ENCODE measurements at regions not wholly inside any gene's neighbourhood (a gene's known extent, or its start where the extent isn't known, plus 50 kb on each side); places are given as distances from the start of the nearest gene placed in this dataset.
A peak's percentile ranks its signal among the peaks of the same experiment; 100 is the strongest.

DNA sequence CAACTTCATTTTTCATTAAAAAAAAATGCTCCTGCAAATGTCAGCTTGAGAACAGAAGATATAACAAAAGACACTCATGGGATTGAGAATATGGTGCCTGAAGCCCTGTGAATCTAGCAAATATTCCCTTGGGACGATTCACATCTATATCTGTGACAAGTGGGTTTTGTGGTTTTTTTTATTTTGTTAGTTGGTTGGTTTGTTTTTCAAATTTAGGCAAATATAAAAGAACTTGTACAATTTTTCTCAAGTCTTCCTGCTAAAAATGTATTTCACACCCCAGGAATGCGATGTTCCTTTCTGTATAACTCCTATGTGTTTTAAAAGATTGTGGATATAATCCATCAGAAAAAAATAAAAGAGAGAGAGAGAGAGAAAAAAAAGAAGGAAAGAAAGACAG, 1061.8 kb upstream of the ARRDC3 start:
- no peak for DNase-seq

DNA sequence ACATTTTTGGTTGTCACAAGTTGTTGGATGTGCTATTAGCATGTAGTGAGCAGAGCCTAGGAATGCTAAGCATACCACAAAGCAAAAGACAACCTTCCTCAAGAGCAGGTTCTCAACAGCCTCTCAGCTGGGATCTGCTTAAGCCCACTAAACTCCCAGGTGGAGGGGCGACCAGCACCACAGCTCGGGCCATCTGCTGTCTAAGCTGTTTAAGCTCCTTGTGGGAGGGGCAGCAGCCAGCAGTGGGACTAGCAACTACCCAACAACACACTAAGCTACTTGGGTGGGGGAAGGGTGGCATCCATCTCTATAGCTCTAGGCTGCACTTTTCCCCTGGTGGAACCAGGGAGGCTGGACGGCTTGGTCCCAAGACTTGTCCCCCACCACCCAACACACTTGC, 1052.7 kb upstream of the ARRDC3 start:
- no peak for DNase-seq

DNA sequence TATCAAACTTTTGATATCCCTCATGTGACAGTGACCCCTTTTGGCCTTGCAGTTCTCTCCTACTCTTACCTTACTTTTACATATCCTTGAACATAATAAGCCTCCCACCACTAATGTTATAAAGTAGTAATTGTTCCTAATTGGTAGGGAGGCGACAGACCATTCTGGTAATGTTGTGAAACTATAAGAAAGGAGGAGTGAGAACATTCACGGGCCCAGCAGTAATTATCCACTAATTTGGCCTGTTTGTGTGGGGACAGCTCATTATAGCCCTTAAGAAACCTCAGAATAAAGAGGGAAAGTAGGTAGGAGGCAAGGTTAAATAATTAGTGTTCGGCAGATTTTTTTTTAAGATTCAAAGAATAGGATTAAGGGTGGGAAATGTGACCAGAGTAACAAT, 1046.5 kb upstream of the ARRDC3 start:
- no peak for DNase-seq

DNA sequence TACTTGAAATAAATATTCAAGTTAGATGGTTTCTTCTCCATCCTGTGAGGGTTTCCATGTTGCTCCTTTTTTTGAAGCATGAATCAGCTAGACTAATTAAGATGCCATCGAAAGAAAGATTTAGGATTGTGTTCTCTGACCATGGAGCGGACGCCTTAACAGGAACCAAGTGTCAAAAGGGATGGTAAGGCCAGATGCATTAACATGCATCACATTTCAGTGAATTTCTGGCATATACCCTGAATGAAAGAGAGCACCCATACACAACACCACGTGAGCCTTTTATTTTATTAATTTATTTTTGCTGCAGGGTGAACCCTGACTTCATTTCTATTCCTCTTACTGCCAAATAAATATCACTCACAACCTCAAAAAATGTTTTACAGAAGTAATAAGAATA, 1045.3 kb upstream of the ARRDC3 start:
- no peak for DNase-seq

DNA sequence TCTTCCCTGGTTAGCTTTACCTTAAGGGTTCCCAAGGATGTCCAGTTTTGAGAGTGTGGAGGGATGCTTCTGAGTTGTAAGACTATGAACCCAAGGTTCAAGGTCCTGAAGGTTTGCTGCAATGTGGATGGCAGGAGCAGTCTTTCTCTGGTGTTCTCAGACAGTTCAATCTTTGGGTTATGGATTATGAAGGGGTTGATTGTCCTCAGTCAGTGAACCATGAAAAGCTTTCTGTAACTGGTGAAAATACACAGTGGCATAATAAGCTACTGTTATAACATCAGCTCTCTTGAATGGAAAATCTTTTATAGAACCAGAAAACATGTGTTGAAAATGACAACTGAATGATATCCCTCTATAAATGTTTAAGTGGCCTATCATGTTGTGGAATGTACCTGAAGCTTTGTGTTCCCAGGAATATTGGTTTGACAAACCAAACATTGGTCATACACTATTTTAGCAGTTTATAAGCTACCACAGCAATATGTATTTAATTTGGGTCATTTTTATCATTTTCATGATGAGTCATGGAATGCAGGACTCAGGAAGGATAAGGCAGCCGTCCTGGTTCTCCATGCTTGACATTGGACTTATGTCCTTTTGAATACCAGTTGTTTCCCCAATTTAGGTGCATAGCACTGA, 1041.8 kb upstream of the ARRDC3 start:
- DNase-seq: no peak

DNA sequence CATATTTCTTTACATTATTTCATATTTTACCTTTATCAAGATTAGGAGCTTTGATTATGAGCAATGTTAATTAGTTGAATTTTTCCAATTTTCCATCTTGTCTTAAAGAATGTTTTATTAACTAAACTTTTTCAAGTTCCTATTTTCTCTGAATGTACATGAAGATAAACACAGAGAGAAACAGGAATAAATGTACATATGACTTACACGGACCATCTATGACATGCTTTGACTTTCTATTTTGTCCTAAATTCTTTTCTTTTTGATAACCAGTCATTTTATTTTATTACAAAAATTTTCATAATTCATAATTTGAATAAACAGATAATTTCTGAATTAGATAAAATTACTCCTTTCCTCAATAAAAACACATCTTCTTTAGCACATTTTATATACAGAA, 1038.8 kb upstream of the ARRDC3 start:
- DNase-seq: no peak

DNA sequence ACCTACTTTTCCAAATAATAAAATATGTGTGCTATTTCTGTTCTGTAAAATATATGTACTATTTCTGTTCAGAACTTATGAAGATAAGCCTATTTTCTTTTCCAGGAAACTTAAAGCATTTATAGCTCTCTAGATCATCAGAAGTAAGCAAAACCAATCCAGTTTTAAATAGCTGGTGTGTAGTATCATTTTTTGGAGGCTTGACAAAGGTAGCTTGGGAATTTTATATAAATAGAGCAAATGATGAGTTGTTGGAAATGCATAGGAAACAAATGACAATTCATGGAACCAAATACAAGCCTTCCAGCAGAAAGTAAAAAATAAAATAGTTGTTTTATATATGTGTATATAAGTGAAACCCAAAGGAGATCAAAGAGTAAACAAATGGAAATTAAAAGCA, 1038.1 kb upstream of the ARRDC3 start:
- DNase-seq: no peak

DNA sequence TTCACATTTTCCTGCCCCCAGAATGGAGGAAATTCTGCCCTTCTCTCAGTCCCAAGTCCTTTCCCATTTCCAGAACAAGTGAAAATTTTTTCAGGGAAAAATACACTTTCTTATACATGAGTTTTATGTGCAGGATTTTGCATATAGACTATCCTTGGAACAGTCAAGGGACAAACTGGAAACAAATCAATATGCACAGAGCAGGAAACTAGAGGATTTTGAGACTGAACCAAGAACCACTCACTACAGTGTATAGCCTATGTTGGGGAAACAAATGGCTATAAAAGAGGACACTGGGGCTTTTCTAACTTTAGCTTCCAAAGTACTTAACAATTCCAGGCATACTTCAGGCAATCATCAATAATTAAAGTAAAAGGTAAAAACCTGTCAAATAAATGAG, 1036.1 kb upstream of the ARRDC3 start:
- DNase-seq: no peak

DNA sequence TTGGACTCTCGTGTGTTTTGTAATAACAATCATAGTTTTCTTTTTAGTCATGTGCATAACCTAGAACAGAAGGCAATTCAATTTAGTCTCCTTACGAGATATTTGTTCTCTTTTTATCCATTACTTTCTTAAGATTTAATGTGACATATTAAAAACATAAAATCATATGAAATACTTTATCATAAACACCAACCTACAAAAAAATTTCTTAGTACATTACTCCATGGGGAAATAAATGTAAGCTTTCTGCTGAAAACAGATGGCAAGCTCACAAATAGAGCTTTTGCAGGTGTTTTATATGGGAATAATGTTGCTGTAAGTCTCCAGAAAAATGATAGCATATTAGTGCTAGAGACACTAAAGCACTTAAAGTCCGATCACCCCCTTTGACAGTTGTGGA, 1035.2 kb upstream of the ARRDC3 start:
- no peak for DNase-seq

DNA sequence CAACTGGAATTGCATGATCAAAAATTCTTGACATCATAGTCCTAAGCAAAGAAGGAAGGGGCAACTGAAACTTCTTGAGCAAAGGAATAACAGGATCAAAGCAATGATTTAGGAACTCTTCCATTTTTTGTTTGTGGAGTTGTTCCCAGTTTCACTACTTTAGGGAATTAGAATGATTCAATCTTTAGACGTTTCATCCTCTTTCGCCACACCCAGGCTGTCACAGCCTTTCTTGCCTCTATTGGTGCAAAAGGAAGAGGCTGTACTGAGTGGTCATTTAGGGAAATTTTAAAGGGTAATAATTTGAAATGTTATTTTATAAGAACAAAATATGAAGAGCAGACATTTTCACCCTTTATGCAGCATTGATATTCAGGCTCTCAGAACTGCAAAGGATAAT, 1026.0 kb upstream of the ARRDC3 start:
- DNase-seq: no peak

DNA sequence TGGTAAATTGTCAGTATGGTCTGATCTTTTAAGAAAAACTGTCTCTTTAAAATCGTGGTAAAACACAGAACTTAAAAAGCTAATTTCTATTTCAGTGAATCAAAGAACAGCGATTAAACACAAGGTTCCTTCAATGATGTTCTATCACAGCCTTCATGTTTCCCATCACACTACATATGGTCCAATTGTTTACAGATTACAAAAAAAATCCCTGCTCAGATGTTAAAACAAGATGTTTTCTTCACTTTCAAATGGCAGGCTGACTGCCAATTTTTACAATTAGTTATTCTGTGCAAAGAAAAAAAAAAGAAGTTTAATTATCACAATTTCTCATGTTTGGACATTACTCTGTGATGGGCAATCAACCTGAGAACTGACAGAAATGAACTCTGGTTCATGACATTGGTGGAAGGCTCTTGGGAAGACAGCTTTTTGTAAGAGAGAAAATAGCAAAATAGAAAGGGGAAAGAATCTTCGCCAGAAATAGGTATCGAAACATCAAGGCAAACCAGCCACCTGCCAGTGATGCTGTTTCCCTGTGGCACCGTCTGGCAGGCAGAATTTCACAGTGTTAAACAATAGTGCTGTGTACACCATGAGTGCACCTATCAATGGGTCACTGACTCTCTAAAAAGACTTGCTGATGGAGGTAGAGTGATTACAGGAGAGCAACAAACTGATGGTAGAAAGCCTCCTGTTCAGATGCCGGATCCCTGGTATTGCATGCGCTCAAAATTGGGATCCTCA, 1020.0 kb upstream of the ARRDC3 start:
- peak; percentile 68 for DNase-seq

DNA sequence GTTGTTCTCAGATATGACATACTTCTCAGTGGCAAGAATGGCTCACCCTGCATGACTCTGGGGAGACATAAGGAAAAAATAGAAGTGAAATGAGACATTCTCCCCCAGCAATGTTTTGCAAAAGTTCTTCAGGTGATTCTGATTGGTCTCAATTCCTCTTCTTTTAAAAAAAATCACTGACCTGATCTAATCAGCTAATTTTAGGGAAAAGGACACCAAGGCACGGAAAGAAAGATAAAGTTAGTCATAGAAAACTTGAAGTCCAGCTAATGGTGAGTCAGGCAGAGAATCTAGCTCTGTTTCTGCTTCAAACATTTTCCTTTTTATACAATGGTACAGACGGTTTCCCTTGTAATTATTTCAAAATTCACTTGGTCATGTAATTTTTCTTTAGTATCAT, 1018.9 kb upstream of the ARRDC3 start:
- no peak for DNase-seq

DNA sequence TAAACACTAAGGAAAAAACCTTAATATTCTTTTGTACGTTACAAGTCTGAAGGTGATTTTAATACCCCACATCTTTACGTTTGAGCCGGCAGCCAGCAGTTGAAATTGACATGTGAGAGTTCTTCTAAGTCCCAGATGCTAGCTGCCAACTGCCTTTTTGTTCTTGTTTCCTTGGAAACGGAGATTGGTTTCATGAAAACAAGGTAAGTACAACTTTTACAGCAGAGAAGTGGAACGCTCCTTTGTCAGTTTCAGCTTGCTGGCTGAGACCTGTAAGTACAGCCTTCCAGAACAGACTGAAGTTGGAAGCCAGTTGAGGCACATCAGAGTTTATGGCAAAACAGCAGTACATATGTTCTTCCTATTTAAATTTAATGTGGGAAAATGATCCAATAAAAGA, 1018.4 kb upstream of the ARRDC3 start:
- DNase-seq: no peak

DNA sequence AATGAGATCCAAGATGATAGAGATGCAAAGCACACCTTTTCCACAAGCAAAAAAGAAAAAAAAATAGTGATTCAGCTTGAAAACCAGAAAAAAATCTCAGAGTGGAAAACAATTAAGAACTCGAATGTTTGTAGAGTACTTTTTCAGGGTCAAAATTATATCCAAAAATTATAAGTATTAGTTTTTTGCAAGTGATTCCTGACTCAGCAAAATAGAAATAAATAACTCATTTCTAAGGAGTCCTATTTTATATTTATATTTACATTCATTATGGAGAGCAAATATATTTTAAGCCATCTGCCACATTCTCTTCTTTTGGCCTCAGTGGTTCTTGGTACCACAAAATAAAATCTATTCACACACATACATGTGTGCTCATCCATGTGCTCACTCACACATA, 1011.8 kb upstream of the ARRDC3 start:
- DNase-seq: no peak

DNA sequence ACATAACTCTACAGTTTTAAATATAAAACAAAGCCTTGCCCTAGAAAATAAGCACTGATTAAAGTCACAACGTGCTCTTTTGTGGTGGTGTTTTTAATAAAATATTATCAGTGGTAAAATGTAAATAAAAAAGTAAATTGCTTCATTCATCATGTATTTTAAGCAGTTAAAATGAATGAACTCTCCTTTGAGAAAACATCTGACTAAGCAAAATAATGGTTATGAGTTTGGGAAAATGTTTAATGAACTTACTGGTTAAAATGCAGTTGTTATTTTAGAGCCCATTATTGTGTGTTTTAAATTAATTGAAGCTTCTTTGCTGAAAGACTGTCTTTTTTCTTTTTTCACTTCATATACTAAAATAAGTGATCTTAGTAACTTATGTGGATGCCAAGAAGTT, 1007.5 kb upstream of the ARRDC3 start:
- no peak for DNase-seq

DNA sequence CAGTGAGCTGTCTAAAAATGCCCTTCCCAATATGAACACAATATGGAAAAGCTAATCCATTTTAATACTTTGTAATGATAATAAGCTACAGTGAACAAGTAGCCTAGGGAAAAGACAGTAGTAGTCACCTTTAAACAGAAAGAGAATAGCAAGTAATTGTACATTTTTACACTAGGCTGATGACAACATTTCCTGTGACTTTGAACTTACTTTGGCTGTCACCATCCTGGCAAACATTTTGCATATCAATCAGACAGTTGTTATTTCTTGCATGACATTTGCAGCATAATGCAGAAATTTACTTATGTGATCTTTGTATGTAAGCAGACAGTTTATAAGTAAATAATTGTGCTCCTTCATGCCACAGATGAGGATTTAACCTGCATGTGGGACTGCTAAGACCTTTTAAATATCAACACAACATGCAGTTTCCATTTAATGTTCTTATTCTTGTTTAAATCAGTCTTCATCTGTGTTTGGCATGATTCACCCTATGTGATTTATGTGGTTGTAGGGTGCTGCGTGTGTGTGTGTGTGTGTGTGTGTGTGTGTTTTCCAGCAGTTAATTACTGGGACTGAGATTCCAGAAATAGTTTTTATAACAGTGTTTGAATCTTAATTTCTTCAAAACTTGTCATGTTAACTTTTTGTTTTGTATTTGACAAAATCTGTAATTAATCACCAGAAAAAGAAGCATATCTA, 997.1 kb upstream of the ARRDC3 start:
- DNase-seq: no peak

DNA sequence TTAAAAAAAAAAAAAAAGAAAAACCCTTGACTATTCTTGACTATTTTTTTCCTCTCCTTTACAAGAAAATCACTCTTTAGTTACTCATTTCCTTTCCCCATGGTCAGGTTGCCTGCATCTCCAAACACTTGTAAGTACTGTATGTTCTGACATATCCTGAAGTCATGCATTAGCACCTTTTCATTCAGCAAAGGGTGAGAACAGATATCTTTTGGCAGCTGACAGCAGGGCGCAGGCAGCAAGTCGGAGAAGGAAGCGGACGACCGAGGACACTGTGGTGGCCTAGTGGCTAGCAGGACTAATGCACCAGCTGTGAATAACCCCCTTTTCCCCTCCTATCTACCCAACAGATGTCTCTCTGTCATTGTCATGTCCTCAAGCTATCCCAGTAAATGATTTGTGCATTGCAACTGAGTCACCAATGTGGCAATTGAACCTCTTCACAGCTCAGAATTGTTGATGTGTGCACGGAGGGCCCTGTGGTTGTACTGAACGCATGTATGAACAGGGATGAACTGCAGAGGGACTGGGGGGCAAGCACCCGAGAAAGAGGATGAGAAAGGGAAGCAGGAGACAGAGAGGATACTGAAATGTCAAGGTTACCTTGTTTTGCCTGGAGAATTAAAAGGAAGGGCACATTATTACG, 996.0 kb upstream of the ARRDC3 start:
- peak; percentile 80 for DNase-seq

DNA sequence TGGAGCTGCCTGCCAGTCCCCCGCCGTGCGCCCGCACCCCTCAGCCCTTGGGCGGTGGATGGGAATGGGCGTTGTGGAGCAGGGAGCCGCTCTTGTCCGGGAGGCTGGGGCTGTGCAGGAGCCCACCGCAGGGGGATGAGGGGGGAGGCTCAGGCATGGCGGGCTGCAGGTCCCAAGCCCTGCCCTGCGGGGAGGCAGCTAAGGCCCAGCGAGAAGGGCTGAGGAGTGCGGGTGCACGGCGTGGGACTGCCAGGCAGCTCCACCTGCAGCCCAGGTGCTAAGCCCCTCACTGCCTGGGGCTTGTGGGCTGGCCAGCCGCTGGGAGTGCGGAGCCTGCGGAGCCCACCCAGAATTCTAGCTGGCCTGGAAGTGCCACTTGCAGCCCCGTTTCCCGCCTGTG, 991.7 kb upstream of the ARRDC3 start:
- DNase-seq: no peak

DNA sequence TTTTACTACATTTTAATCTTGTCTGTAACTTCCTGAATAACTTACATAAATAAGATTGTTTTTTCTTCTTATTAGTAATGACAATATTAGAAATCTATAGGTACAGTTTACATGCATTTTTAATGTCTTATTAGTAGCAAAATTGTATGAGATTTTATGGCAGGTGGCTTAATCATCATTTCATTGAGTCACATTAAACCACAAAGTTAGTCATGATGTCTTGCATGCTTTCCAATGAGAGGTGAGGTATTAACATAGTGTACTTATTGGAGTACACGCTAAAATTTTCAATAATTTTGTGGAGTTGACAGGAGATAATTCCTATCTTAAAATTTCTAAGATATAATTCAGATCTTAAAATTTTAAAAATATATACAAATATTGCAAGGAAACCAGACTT, 989.6 kb upstream of the ARRDC3 start:
- DNase-seq: no peak

DNA sequence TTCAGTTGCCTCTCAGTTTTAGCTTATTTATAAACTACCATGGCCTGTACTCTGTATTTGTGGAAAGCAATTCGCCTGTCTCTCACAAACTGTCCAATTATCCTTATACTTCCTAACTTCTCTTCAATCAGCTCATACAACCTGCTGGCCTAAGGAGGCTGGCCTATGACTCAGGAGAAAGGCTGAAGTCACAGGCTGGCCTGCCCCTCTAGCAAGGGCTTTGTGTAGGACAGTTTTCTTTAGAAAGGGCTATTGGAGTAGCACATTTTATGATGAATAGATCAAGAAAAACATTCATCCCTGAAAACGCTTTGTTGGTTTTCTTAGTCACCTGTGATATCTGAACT, 988.7 kb upstream of the ARRDC3 start:
- DNase-seq: no peak

DNA sequence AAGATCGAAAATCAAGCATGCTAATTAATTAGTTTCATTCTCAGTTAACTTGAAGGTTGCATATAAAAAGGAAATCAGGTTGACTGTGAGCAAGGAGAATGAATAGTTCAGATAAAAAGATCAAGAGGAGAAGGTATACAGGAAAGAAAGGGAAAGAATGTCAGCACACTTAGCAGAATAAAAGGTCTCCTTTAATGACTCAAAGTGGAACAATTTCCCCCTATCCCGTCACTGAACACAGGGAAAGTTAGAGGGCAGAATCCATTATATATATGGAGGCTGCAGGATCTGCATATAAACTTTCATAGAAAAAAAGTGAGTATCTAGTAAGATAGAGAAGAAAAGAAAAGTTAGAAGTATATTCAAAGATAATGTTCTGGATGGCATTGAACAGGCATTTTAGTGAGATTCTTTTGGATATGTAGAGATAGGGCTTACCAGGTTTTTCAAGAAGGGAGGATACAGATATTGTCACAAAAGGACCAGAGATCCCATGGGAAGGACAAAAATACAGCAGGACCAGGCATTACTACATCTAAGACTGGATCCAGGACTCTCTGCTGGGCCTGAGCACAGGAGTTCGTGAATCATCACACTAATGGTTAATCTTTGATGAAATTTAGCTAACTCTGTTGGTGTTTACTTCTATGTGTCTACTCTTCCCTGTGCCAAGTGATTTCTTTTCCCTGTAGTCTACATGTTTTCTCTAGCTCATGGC, 988.2 kb upstream of the ARRDC3 start:
- DNase-seq: no peak

DNA sequence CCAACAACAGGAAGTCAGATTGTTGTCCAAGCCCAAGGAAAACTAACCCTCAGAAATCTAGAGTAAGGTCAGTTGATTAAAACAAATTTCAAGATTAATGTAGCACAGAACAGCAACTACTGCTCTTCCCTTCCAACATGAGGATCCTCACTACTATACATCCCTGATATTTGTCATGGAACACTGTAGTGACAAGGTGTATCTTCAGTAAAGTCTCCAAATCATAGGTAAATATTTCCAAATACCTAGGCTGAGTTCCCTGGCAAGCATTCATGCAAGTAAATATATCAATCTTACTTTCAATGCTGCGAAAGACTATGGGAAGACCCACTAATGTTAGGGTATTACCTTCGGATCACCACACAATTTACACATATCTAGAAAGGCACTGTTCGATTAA, 986.9 kb upstream of the ARRDC3 start:
- no peak for DNase-seq

DNA sequence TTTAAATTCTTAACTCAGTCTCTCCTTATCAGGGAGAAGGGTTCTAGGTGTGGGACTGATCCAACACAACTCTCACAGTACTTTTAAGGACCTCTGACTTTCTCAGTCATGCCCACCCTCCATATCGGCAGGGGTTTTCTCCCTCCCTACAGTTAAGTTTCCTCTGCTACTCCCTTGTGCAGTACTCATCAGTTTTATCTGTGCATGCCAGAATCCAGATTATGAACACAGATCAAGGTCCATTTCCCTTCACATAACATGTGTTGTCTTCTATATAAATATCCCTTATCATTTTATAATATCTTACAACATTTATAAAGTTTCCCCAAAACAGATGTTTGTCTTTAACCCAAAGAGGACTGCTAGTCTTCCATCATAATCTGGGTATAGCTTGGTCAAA, 986.5 kb upstream of the ARRDC3 start:
- DNase-seq: no peak

All from SHP77 treated with DMSO at 0.1 percent for 48 hours (cell line).